ENCODE measurements at regions not wholly inside any gene's neighbourhood (a gene's known extent, or its start where the extent isn't known, plus 50 kb on each side); places are given as distances from the start of the nearest gene placed in this dataset.

DNA sequence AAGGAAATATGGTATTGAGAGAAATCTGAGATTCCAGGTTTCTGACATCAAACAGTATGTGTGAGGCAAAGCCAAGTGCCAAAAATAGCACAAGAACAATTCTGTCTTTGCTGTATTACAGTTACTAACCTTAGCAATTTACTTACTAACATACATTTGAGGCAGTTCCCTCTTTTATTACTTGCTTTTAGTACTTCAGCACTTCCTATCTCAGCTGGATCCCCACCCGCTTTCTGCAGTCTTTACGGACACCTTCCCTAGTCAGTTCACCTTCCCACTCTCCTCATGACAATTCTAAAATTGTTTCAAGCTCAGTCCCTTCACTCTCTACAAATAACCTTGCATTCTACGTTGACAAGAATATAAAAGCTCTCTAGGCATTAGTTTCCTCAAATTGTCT lies 79.2 kb downstream of the ELAPOR2 start:
- Histone ChIP-seq H2AFZ (ENCODE audit: control insufficient read depth, low read length) (no peak overlapping the region), H3K9me3 (ENCODE audit: control insufficient read depth, low read depth, low read length) (no peaks in the 10 kb centered on the region), H3K79me2 (ENCODE audit: control insufficient read depth, insufficient read depth, low read length) (no peaks in the 10 kb centered on the region), H3K9ac (ENCODE audit: control insufficient read depth, extremely low read depth, insufficient read depth, low read length) (no peak overlapping the region), H4K20me1 (ENCODE audit: control insufficient read depth, extremely low read depth, insufficient read depth, low read length) (no peaks in the 10 kb centered on the region), H3K27ac (ENCODE audit: control insufficient read depth, insufficient read depth, low read length) (no peak overlapping the region), H3K27me3 (ENCODE audit: control insufficient read depth, extremely low read depth, insufficient read depth, low read length) (no peaks in the 10 kb centered on the region), H3K36me3 (ENCODE audit: control insufficient read depth in 2 of 2, extremely low read depth in 1 of 2, insufficient read depth in 2 of 2, low read length in 2 of 2) (no peaks in the 10 kb centered on the region), H3K4me1 (ENCODE audit: control insufficient read depth, extremely low read depth, insufficient read depth, low read length) (no peaks in the 10 kb centered on the region), H3K4me3 (ENCODE audit: control insufficient read depth in 2 of 3, extremely low read depth in 1 of 3, insufficient read depth in 2 of 3, low read depth in 1 of 3, low read length in 3 of 3) (no peak overlapping the region), H3K4me2 (ENCODE audit: control insufficient read depth, extremely low read depth, insufficient read depth, low read depth, low read length) (no peak overlapping the region), H3K9me1 (ENCODE audit: control insufficient read depth, extremely low read depth, insufficient read depth, low read length) (no peaks in the 10 kb centered on the region)
- DNase-seq (ENCODE audit: low read depth, low spot score): no peak
- no peak for FAIRE-seq
- TF ChIP-seq, protein P1, sequence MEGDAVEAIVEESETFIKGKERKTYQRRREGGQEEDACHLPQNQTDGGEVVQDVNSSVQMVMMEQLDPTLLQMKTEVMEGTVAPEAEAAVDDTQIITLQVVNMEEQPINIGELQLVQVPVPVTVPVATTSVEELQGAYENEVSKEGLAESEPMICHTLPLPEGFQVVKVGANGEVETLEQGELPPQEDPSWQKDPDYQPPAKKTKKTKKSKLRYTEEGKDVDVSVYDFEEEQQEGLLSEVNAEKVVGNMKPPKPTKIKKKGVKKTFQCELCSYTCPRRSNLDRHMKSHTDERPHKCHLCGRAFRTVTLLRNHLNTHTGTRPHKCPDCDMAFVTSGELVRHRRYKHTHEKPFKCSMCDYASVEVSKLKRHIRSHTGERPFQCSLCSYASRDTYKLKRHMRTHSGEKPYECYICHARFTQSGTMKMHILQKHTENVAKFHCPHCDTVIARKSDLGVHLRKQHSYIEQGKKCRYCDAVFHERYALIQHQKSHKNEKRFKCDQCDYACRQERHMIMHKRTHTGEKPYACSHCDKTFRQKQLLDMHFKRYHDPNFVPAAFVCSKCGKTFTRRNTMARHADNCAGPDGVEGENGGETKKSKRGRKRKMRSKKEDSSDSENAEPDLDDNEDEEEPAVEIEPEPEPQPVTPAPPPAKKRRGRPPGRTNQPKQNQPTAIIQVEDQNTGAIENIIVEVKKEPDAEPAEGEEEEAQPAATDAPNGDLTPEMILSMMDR (optimal IDR thresholded peaks at IDR 0.05 in 1 of 3, IDR thresholded peaks at IDR 0.05 in 1 of 3, conservative IDR thresholded peaks at IDR 0.05 in 1 of 3; ENCODE audit: extremely low read depth in 1 of 3, insufficient read depth in 2 of 3, low read length in 3 of 3): no peak
- no peak for TF ChIP-seq EZH2 (IDR thresholded peaks at IDR 0.05; ENCODE audit: low read length)
- dilution Hi-C loops (cut with MboI; ENCODE audit: extremely low pct_ligation_motif_present, low sequenced_read_pairs): no loop called here

DNA sequence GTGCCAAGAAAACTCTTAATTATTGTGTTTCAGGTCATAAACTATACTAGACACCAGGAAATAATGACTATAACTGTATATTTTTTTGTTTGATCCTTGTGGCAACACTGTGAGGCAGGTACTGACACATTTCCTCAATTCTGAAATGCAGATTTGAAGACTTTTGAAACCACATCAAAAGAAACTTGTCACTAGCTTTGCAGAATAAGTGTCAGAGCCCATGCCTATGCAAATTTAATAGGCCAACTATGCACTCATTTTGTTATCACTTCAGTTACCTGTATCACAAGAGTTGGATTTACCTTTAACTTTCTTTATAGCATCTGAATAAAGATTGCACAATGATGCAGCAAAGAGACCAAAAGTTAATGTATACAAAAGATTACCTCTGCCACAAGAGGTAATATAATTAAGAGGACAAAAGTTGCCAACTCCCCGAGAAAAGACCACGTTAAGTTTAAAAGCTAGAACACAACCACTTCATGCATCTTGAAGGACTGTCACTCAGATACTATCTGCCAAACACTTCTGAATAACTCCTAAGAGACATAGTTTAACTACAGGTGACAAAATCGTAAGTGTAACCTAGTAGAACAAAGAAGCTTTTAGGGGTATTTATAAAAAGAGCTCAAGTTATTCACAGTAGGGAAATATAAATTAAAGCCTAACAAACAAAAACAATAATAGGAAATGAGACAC lies 80.5 kb downstream of the ELAPOR2 start:
- DNase-seq (ENCODE audit: low read depth, low spot score): no peak
- Histone ChIP-seq H3K4me2 (ENCODE audit: control insufficient read depth, extremely low read depth, insufficient read depth, low read depth, low read length) (no peak overlapping the region), H4K20me1 (ENCODE audit: control insufficient read depth, extremely low read depth, insufficient read depth, low read length) (no peaks in the 10 kb centered on the region), H3K36me3 (ENCODE audit: control insufficient read depth in 2 of 2, extremely low read depth in 1 of 2, insufficient read depth in 2 of 2, low read length in 2 of 2) (no peaks in the 10 kb centered on the region), H3K27ac (ENCODE audit: control insufficient read depth, insufficient read depth, low read length) (no peak overlapping the region), H3K9me1 (ENCODE audit: control insufficient read depth, extremely low read depth, insufficient read depth, low read length) (no peaks in the 10 kb centered on the region), H3K9ac (ENCODE audit: control insufficient read depth, extremely low read depth, insufficient read depth, low read length) (no peak overlapping the region), H3K4me3 (ENCODE audit: control insufficient read depth in 2 of 3, extremely low read depth in 1 of 3, insufficient read depth in 2 of 3, low read depth in 1 of 3, low read length in 3 of 3) (no peak overlapping the region), H3K79me2 (ENCODE audit: control insufficient read depth, insufficient read depth, low read length) (no peaks in the 10 kb centered on the region), H3K27me3 (ENCODE audit: control insufficient read depth, extremely low read depth, insufficient read depth, low read length) (no peaks in the 10 kb centered on the region), H3K9me3 (ENCODE audit: control insufficient read depth, low read depth, low read length) (no peaks in the 10 kb centered on the region), H2AFZ (ENCODE audit: control insufficient read depth, low read length) (no peak overlapping the region), H3K4me1 (ENCODE audit: control insufficient read depth, extremely low read depth, insufficient read depth, low read length) (no peaks in the 10 kb centered on the region)
- TF ChIP-seq, protein P1 (optimal IDR thresholded peaks at IDR 0.05 in 1 of 3, IDR thresholded peaks at IDR 0.05 in 1 of 3, conservative IDR thresholded peaks at IDR 0.05 in 1 of 3; ENCODE audit: extremely low read depth in 1 of 3, insufficient read depth in 2 of 3, low read length in 3 of 3): no peak
- TF ChIP-seq EZH2 (IDR thresholded peaks at IDR 0.05; ENCODE audit: low read length): no peak
- dilution Hi-C loops (cut with MboI; ENCODE audit: extremely low pct_ligation_motif_present, low sequenced_read_pairs): no loop called here
- FAIRE-seq: no peak
